ENCODE measurements at regions not wholly inside any gene's neighbourhood (a gene's known extent, or its start where the extent isn't known, plus 50 kb on each side); places are given as distances from the start of the nearest gene placed in this dataset.

GRCh38 chr3:99534951-99535704, 103.3 kb upstream of the COL8A1 start:
- TF ChIP-seq, protein P1, sequence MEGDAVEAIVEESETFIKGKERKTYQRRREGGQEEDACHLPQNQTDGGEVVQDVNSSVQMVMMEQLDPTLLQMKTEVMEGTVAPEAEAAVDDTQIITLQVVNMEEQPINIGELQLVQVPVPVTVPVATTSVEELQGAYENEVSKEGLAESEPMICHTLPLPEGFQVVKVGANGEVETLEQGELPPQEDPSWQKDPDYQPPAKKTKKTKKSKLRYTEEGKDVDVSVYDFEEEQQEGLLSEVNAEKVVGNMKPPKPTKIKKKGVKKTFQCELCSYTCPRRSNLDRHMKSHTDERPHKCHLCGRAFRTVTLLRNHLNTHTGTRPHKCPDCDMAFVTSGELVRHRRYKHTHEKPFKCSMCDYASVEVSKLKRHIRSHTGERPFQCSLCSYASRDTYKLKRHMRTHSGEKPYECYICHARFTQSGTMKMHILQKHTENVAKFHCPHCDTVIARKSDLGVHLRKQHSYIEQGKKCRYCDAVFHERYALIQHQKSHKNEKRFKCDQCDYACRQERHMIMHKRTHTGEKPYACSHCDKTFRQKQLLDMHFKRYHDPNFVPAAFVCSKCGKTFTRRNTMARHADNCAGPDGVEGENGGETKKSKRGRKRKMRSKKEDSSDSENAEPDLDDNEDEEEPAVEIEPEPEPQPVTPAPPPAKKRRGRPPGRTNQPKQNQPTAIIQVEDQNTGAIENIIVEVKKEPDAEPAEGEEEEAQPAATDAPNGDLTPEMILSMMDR (IDR thresholded peaks at IDR 0.05; ENCODE audit: insufficient read depth, low read depth, low read length) = no peak
- TF ChIP-seq EZH2 (IDR thresholded peaks at IDR 0.05; ENCODE audit: insufficient read depth, low read length) = no peak
